ENCODE measurements at regions not wholly inside any gene's neighbourhood (a gene's known extent, or its start where the extent isn't known, plus 50 kb on each side); places are given as distances from the start of the nearest gene placed in this dataset.

DNA sequence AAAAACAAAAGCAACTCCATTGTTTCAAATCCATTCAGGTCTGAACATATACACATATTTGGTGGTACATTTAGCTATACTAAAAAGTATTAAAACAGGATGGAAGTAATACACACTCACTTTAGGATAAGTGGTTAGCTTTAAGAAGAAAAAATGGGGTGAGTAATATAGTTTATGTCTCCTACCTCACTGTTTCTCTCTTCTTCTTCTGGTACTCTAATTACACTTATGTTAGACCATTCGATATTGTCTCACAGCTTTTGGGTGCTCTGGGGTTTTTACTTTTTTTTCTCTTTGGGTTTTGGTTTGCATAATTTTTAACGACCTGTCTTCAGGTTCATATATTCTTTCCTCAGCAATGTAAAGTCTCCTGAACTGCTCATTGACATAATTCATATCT lies 75.4 kb upstream of the AKAP13 start:
- H3K27ac Mint-ChIP-seq = no peak overlapping the region
- H3K27me3 ChIP-seq (ENCODE audit: insufficient read depth) = no peaks in the 10 kb centered on the region
- H3K4me2 ChIP-seq = no peak overlapping the region
- no peaks in the 10 kb centered on the region; the same call in 1 of the 3 replicates for H3K9me3 Mint-ChIP-seq
- no peak overlapping the region for H3K4me3 Mint-ChIP-seq
- peaks cover 6% of the 10 kb centered on the region for H3K27me3 Mint-ChIP-seq (ENCODE audit: insufficient read depth, low read depth, poor library complexity)
- no peaks in the 10 kb centered on the region for H3K36me3 Mint-ChIP-seq (ENCODE audit: low read depth)
- H3K27ac ChIP-seq (ENCODE audit: low read depth) = no peak overlapping the region
- H3K4me3 ChIP-seq = no peak overlapping the region
- TF ChIP-seq JUNB (IDR thresholded peaks at IDR 0.05; ENCODE audit: unreplicated experiment) (no peak), CREB1 (CRISPR knock-in tag; IDR thresholded peaks at IDR 0.05; ENCODE audit: low read depth) (no peak), EZH2 (IDR thresholded peaks at IDR 0.05; ENCODE audit: low read depth, unreplicated experiment) (no peak), ZNF114 (CRISPR knock-in tag; IDR thresholded peaks at IDR 0.05) (no peak), EZH2phosphoT487 (IDR thresholded peaks at IDR 0.05; ENCODE audit: unreplicated experiment) (no peak)
- TF ChIP-seq, protein P1, sequence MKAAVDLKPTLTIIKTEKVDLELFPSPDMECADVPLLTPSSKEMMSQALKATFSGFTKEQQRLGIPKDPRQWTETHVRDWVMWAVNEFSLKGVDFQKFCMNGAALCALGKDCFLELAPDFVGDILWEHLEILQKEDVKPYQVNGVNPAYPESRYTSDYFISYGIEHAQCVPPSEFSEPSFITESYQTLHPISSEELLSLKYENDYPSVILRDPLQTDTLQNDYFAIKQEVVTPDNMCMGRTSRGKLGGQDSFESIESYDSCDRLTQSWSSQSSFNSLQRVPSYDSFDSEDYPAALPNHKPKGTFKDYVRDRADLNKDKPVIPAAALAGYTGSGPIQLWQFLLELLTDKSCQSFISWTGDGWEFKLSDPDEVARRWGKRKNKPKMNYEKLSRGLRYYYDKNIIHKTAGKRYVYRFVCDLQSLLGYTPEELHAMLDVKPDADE (IDR thresholded peaks at IDR 0.05) = no peak
- TF ChIP-seq, protein P2, sequence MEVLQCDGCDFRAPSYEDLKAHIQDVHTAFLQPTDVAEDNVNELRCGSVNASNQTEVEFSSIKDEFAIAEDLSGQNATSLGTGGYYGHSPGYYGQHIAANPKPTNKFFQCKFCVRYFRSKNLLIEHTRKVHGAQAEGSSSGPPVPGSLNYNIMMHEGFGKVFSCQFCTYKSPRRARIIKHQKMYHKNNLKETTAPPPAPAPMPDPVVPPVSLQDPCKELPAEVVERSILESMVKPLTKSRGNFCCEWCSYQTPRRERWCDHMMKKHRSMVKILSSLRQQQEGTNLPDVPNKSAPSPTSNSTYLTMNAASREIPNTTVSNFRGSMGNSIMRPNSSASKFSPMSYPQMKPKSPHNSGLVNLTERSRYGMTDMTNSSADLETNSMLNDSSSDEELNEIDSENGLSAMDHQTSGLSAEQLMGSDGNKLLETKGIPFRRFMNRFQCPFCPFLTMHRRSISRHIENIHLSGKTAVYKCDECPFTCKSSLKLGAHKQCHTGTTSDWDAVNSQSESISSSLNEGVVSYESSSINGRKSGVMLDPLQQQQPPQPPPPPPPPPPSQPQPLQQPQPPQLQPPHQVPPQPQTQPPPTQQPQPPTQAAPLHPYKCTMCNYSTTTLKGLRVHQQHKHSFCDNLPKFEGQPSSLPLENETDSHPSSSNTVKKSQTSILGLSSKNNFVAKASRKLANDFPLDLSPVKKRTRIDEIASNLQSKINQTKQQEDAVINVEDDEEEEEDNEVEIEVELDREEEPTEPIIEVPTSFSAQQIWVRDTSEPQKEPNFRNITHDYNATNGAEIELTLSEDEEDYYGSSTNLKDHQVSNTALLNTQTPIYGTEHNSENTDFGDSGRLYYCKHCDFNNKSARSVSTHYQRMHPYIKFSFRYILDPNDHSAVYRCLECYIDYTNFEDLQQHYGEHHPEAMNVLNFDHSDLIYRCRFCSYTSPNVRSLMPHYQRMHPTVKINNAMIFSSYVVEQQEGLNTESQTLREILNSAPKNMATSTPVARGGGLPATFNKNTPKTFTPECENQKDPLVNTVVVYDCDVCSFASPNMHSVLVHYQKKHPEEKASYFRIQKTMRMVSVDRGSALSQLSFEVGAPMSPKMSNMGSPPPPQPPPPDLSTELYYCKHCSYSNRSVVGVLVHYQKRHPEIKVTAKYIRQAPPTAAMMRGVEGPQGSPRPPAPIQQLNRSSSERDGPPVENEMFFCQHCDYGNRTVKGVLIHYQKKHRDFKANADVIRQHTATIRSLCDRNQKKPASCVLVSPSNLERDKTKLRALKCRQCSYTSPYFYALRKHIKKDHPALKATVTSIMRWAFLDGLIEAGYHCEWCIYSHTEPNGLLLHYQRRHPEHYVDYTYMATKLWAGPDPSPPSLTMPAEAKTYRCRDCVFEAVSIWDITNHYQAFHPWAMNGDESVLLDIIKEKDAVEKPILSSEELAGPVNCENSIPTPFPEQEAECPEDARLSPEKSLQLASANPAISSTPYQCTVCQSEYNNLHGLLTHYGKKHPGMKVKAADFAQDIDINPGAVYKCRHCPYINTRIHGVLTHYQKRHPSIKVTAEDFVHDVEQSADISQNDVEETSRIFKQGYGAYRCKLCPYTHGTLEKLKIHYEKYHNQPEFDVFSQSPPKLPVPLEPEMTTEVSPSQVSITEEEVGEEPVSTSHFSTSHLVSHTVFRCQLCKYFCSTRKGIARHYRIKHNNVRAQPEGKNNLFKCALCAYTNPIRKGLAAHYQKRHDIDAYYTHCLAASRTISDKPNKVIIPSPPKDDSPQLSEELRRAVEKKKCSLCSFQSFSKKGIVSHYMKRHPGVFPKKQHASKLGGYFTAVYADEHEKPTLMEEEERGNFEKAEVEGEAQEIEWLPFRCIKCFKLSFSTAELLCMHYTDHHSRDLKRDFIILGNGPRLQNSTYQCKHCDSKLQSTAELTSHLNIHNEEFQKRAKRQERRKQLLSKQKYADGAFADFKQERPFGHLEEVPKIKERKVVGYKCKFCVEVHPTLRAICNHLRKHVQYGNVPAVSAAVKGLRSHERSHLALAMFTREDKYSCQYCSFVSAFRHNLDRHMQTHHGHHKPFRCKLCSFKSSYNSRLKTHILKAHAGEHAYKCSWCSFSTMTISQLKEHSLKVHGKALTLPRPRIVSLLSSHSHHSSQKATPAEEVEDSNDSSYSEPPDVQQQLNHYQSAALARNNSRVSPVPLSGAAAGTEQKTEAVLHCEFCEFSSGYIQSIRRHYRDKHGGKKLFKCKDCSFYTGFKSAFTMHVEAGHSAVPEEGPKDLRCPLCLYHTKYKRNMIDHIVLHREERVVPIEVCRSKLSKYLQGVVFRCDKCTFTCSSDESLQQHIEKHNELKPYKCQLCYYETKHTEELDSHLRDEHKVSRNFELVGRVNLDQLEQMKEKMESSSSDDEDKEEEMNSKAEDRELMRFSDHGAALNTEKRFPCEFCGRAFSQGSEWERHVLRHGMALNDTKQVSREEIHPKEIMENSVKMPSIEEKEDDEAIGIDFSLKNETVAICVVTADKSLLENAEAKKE (CRISPR knock-in tag; IDR thresholded peaks at IDR 0.05) = no peak
- TF ChIP-seq, protein P3, sequence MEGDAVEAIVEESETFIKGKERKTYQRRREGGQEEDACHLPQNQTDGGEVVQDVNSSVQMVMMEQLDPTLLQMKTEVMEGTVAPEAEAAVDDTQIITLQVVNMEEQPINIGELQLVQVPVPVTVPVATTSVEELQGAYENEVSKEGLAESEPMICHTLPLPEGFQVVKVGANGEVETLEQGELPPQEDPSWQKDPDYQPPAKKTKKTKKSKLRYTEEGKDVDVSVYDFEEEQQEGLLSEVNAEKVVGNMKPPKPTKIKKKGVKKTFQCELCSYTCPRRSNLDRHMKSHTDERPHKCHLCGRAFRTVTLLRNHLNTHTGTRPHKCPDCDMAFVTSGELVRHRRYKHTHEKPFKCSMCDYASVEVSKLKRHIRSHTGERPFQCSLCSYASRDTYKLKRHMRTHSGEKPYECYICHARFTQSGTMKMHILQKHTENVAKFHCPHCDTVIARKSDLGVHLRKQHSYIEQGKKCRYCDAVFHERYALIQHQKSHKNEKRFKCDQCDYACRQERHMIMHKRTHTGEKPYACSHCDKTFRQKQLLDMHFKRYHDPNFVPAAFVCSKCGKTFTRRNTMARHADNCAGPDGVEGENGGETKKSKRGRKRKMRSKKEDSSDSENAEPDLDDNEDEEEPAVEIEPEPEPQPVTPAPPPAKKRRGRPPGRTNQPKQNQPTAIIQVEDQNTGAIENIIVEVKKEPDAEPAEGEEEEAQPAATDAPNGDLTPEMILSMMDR (conservative IDR thresholded peaks at IDR 0.05; ENCODE audit: low read depth in 2 of 2) = no peak
- H3K79me2 ChIP-seq (replicated peaks; ENCODE audit: insufficient read depth) = no peaks in the 10 kb centered on the region
- H3K36me3 ChIP-seq (ENCODE audit: insufficient read depth) = no peaks in the 10 kb centered on the region
- ATAC-seq (no peak), DNase-seq (ENCODE audit: low spot score) (no peak)
- no peak overlapping the region for H2AFZ ChIP-seq
- no peaks in the 10 kb centered on the region; the same call in 1 of the 2 replicates for H4K20me1 ChIP-seq (replicated peaks; ENCODE audit: insufficient read depth)
- no peaks in the 10 kb centered on the region for H3F3A ChIP-seq (replicated peaks; ENCODE audit: low read depth)
- H3K4me1 ChIP-seq (ENCODE audit: insufficient read depth) = no peaks in the 10 kb centered on the region
- H3K9me2 ChIP-seq (ENCODE audit: insufficient read depth) = no peaks in the 10 kb centered on the region
- no peaks in the 10 kb centered on the region for H3K4me1 Mint-ChIP-seq
